Hepatocyte (in vitro differentiated cells): ENCODE measurements at regions not wholly inside any gene's neighbourhood (a gene's known extent, or its start where the extent isn't known, plus 50 kb on each side); places are given as distances from the start of the nearest gene placed in this dataset.

Experiments
- EZH2 ChIP-seq: fragments of 200-600 bp; sonication (generic); IDR thresholded peaks from 2 replicates; pipeline ENCODE4 v1.6.1; 2016; ENCODE audit warnings: antibody characterized with exemption, mild to moderate bottlenecking, borderline replicate concordance
- TF ChIP-seq, protein P1 (sequence below): fragments of 200-600 bp; sonication (generic); IDR thresholded peaks from 2 replicates; pipeline ENCODE4 v1.5.1; 2016; ENCODE audit warnings: antibody characterized with exemption, mild to moderate bottlenecking; ENCODE audit not compliant: poor library complexity

DNA sequence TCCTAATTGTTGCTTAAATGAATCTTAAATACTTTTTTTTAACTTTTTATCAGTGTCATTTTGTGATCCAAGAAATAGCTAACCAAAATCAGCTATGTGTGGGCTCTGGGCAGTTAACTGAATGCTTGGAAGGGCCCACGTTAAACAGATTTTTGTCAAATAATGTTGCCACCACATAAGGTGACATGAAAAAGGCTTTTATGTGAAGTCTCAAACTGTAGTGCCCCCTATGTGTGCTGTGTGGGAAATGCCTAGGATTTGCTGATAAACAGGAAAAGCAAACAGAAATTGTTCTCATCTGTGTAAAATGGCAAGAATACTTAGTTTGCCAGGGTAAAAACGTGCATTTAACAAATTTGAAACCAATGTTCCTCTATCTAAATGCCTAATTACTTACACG, 242.2 kb downstream of the ZNF516 start:
- TF ChIP-seq, protein P1, sequence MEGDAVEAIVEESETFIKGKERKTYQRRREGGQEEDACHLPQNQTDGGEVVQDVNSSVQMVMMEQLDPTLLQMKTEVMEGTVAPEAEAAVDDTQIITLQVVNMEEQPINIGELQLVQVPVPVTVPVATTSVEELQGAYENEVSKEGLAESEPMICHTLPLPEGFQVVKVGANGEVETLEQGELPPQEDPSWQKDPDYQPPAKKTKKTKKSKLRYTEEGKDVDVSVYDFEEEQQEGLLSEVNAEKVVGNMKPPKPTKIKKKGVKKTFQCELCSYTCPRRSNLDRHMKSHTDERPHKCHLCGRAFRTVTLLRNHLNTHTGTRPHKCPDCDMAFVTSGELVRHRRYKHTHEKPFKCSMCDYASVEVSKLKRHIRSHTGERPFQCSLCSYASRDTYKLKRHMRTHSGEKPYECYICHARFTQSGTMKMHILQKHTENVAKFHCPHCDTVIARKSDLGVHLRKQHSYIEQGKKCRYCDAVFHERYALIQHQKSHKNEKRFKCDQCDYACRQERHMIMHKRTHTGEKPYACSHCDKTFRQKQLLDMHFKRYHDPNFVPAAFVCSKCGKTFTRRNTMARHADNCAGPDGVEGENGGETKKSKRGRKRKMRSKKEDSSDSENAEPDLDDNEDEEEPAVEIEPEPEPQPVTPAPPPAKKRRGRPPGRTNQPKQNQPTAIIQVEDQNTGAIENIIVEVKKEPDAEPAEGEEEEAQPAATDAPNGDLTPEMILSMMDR, result peak; percentile 50
- TF ChIP-seq EZH2, result no peak
